Trophoblast cell (in vitro differentiated cells and primary cell): ENCODE measurements at regions not wholly inside any gene's neighbourhood (a gene's known extent, or its start where the extent isn't known, plus 50 kb on each side); places are given as distances from the start of the nearest gene placed in this dataset.
A peak's percentile ranks its signal among the peaks of the same experiment; 100 is the strongest.

Source experiments
- DNase-seq, 2 donors: peaks; one replicate each; pipeline ENCODE4 v3.0.0-alpha.2; 2016
- H2AFZ ChIP-seq: 2 replicates; pipeline ENCODE4 v1.6.1; 2013; ENCODE audit warnings: low read length, moderate library complexity, mild to moderate bottlenecking; ENCODE audit not compliant: insufficient read depth, poor library complexity
- H2AK5ac ChIP-seq: 2 replicates; pipeline ENCODE4 v1.6.1; 2013; ENCODE audit warnings: mild to moderate bottlenecking, low read length
- H2BK120ac ChIP-seq: 2 replicates; pipeline ENCODE4 v1.6.1; 2013; ENCODE audit warnings: low read length, mild to moderate bottlenecking, moderate library complexity; ENCODE audit not compliant: insufficient read depth, poor library complexity
- H2BK12ac ChIP-seq: 2 replicates; pipeline ENCODE4 v1.6.1; 2013; ENCODE audit warnings: mild to moderate bottlenecking, low read length, moderate library complexity
- H2BK5ac ChIP-seq: 2 replicates; pipeline ENCODE4 v1.6.1; 2013; ENCODE audit warnings: low read length, low read depth, moderate library complexity, mild to moderate bottlenecking; ENCODE audit not compliant: poor library complexity
- H3K14ac ChIP-seq: 2 replicates; pipeline ENCODE4 v1.6.1; 2013; ENCODE audit warnings: mild to moderate bottlenecking, low read length
- H3K18ac ChIP-seq: 2 replicates; pipeline ENCODE4 v1.6.1; 2013; ENCODE audit warnings: mild to moderate bottlenecking, low read length
- H3K23ac ChIP-seq: 2 replicates; pipeline ENCODE4 v1.6.1; 2013; ENCODE audit warnings: low read length
- H3K27ac ChIP-seq: 2 replicates; pipeline ENCODE4 v1.5.1; 2013; ENCODE audit warnings: low read depth, mild to moderate bottlenecking, inconsistent platforms, low read length, moderate library complexity
- H3K27me3 ChIP-seq: 2 replicates; pipeline ENCODE4 v1.6.1; 2013; ENCODE audit warnings: inconsistent platforms, mild to moderate bottlenecking, low read length, moderate library complexity; ENCODE audit not compliant: insufficient read depth
- H3K36me3 ChIP-seq, 2 experiments: 1 replicate in 1 of 2; 2 replicates in 1 of 2; pipeline ENCODE4 v1.6.1; 2013; ENCODE audit warnings: low read length in 2 of 2, mild to moderate bottlenecking in 2 of 2, moderate library complexity in 1 of 2; ENCODE audit not compliant: insufficient read depth in 2 of 2, control insufficient read depth in 1 of 2
- H3K4ac ChIP-seq: 2 replicates; pipeline ENCODE4 v1.6.1; 2013; ENCODE audit warnings: low read depth, mild to moderate bottlenecking, low read length, moderate library complexity
- H3K4me1 ChIP-seq, 2 experiments: 1 replicate in 1 of 2; 2 replicates in 1 of 2; pipeline ENCODE4 v1.6.1; 2013; ENCODE audit warnings: low read length in 2 of 2, mild to moderate bottlenecking in 2 of 2, moderate library complexity in 1 of 2; ENCODE audit not compliant: insufficient read depth in 2 of 2, control insufficient read depth in 1 of 2
- H3K4me2 ChIP-seq: 2 replicates; pipeline ENCODE4 v1.6.1; 2013; ENCODE audit warnings: inconsistent platforms, mild to moderate bottlenecking, low read length, moderate library complexity
- H3K4me3 ChIP-seq: 2 replicates; pipeline ENCODE4 v1.5.1; 2013; ENCODE audit warnings: mild to moderate bottlenecking, low read depth, low read length, inconsistent platforms
- H3K79me1 ChIP-seq: one replicate; pipeline ENCODE4 v1.6.1; 2013; ENCODE audit warnings: low read length
- H3K79me2 ChIP-seq: 2 replicates; pipeline ENCODE4 v1.6.1; 2013; ENCODE audit warnings: low read length, mild to moderate bottlenecking; ENCODE audit not compliant: control insufficient read depth, insufficient read depth, poor library complexity
- H3K9ac ChIP-seq: 2 replicates; pipeline ENCODE4 v1.6.1; 2013; ENCODE audit warnings: mild to moderate bottlenecking, low read length
- H3K9me3 ChIP-seq: 2 replicates; pipeline ENCODE4 v1.6.1; 2013; ENCODE audit warnings: low read depth, mild to moderate bottlenecking, control low read depth, inconsistent platforms, low read length; ENCODE audit not compliant: insufficient read depth
- H4K12ac ChIP-seq: 2 replicates; pipeline ENCODE4 v1.6.1; 2013; ENCODE audit warnings: low read depth, mild to moderate bottlenecking, low read length, moderate library complexity
- H4K8ac ChIP-seq: 2 replicates; pipeline ENCODE4 v1.6.1; 2013; ENCODE audit warnings: low read depth, mild to moderate bottlenecking, low read length, moderate library complexity
- H4K91ac ChIP-seq: one replicate; pipeline ENCODE4 v1.6.1; 2013; ENCODE audit warnings: low read depth, mild to moderate bottlenecking, low read length, moderate library complexity
- WGBS: extraction: QIAGEN DNeasy Blood & Tissue Kit; methylation state at CpG from one replicate; pipeline ENCODE4 v1.1.7; 2013; ENCODE audit warnings: missing lambda C conversion rate; ENCODE audit not compliant: insufficient read length, insufficient coverage; ENCODE audit errors: extremely low coverage; 5-methylcytosine and 5-hydroxymethylcytosine counted together

GRCh38 chr6:164185471-164185871 lies 771.0 kb downstream of the QKI start:
- no CpG with 5 or more reads among the region's 7 CpGs for WGBS
- Histone ChIP-seq H3K36me3 (no peaks in the 10 kb centered on the region), H3K4me1 (no peaks in the 10 kb centered on the region), H3K79me2 (no peaks in the 10 kb centered on the region), H4K12ac (no peak overlapping the region), H2AK5ac (no peak overlapping the region), H2AFZ (no peak overlapping the region), H2BK120ac (no peak overlapping the region), H3K4ac (no peak overlapping the region), H4K91ac (no peak overlapping the region), H3K18ac (no peak overlapping the region), H3K9ac (no peak overlapping the region), H3K4me2 (no peak overlapping the region), H3K9me3 (no peaks in the 10 kb centered on the region), H3K23ac (no peak overlapping the region), H4K8ac (no peak overlapping the region), H3K14ac (no peak overlapping the region), H3K27me3 (no peaks in the 10 kb centered on the region), H3K79me1 (no peaks in the 10 kb centered on the region), H2BK5ac (no peak overlapping the region), H3K27ac (no peak overlapping the region), H3K4me3 (no peak overlapping the region), H2BK12ac (no peak overlapping the region)
- DNase-seq: no peak

GRCh38 chr6:164184410-164184809 lies 769.9 kb downstream of the QKI start:
- no peak overlapping the region for H3K18ac ChIP-seq
- no peak overlapping the region for H4K8ac ChIP-seq
- no peak overlapping the region for H3K4me3 ChIP-seq
- no peaks in the 10 kb centered on the region for H3K36me3 ChIP-seq
- H3K4me2 ChIP-seq: no peak overlapping the region
- H4K12ac ChIP-seq: no peak overlapping the region
- H2BK120ac ChIP-seq: no peak overlapping the region
- no peak overlapping the region for H4K91ac ChIP-seq
- no peaks in the 10 kb centered on the region for H3K27me3 ChIP-seq
- H3K79me2 ChIP-seq: no peaks in the 10 kb centered on the region
- DNase-seq: no peak
- H3K14ac ChIP-seq: no peak overlapping the region
- no peak overlapping the region for H2AFZ ChIP-seq
- no peak overlapping the region for H3K23ac ChIP-seq
- no peaks in the 10 kb centered on the region for H3K9me3 ChIP-seq
- H3K9ac ChIP-seq: no peak overlapping the region
- no peak overlapping the region for H2BK12ac ChIP-seq
- no peaks in the 10 kb centered on the region for H3K79me1 ChIP-seq
- H3K27ac ChIP-seq: no peak overlapping the region
- no CpG with 5 or more reads among the region's 4 CpGs for WGBS
- no peak overlapping the region for H3K4ac ChIP-seq
- H2BK5ac ChIP-seq: no peak overlapping the region
- H3K4me1 ChIP-seq: no peaks in the 10 kb centered on the region
- H2AK5ac ChIP-seq: no peak overlapping the region

GRCh38 chr6:164183556-164184123 lies 769.1 kb downstream of the QKI start:
- no CpG with 5 or more reads among the region's 6 CpGs for whole genome bisulfite sequencing
- H3K79me1 ChIP-seq: no peaks in the 10 kb centered on the region

GRCh38 chr6:164178679-164179332 lies 764.3 kb downstream of the QKI start:
- Histone ChIP-seq H4K12ac (no peak overlapping the region), H3K79me1 (no peaks in the 10 kb centered on the region), H3K36me3 (no peaks in the 10 kb centered on the region), H3K4me1 (no peaks in the 10 kb centered on the region), H2BK5ac (no peak overlapping the region), H2AFZ (no peak overlapping the region), H3K9me3 (no peaks in the 10 kb centered on the region), H3K14ac (no peak overlapping the region), H3K79me2 (no peaks in the 10 kb centered on the region), H3K4me2 (no peak overlapping the region), H4K91ac (no peak overlapping the region), H3K4me3 (no peak overlapping the region), H3K27ac (no peak overlapping the region), H4K8ac (no peak overlapping the region), H3K27me3 (no peaks in the 10 kb centered on the region), H2BK120ac (no peak overlapping the region), H3K23ac (no peak overlapping the region), H3K9ac (no peak overlapping the region), H2AK5ac (no peak overlapping the region), H3K4ac (no peak overlapping the region), H3K18ac (no peak overlapping the region), H2BK12ac (no peak overlapping the region)
- no CpG with 5 or more reads among the region's 2 CpGs for WGBS
- no peak for DNase-seq

More at GRCh38 chr6:164183556-164184123, 769.1 kb downstream of the QKI start:
- DNase-seq: peak; percentile 54 to 80
- Histone ChIP-seq H3K9me3 (no peaks in the 10 kb centered on the region), H3K4ac (no peak overlapping the region), H4K12ac (no peak overlapping the region), H3K4me2 (no peak overlapping the region), H3K9ac (no peak overlapping the region), H3K4me1 (no peaks in the 10 kb centered on the region), H3K14ac (no peak overlapping the region), H3K18ac (no peak overlapping the region), H2BK5ac (no peak overlapping the region), H2BK12ac (no peak overlapping the region), H3K27me3 (no peaks in the 10 kb centered on the region), H2BK120ac (no peak overlapping the region), H2AK5ac (no peak overlapping the region), H3K27ac (no peak overlapping the region), H2AFZ (no peak overlapping the region), H4K8ac (no peak overlapping the region), H3K4me3 (no peak overlapping the region), H3K23ac (no peak overlapping the region), H3K36me3 (no peaks in the 10 kb centered on the region), H4K91ac (no peak overlapping the region), H3K79me2 (no peaks in the 10 kb centered on the region)
